ENCODE measurements at regions not wholly inside any gene's neighbourhood (a gene's known extent, or its start where the extent isn't known, plus 50 kb on each side); places are given as distances from the start of the nearest gene placed in this dataset.

GRCh38 chr3:106577241-106577640 is 708.4 kb upstream of the CBLB start:
- in situ Hi-C loops (cut with MboI; ENCODE audit: low sequenced_read_pairs) = no loop called here

- in situ Hi-C loops (cut with MboI; ENCODE audit: low sequenced_read_pairs) = no loop called here
Observed at GRCh38 chr3:106578911-106579310, 710.1 kb upstream of the CBLB start.

- in situ Hi-C loops (cut with MboI; ENCODE audit: low sequenced_read_pairs) = no loop called here
Observed at GRCh38 chr3:106582151-106582550, 713.3 kb upstream of the CBLB start.

GRCh38 chr3:106587551-106587950 is 718.7 kb upstream of the CBLB start:
- in situ Hi-C loops (cut with MboI; ENCODE audit: low sequenced_read_pairs) = no loop called here

- in situ Hi-C loops (cut with MboI; ENCODE audit: low sequenced_read_pairs) = no loop called here
Observed at GRCh38 chr3:106588739-106589138, 719.9 kb upstream of the CBLB start.

- in situ Hi-C loops (cut with MboI; ENCODE audit: low sequenced_read_pairs) = no loop called here
Observed at GRCh38 chr3:106589311-106589942, 720.6 kb upstream of the CBLB start.

- in situ Hi-C loops (cut with MboI; ENCODE audit: low sequenced_read_pairs) = no loop called here
Observed at GRCh38 chr3:106590216-106590615, 721.4 kb upstream of the CBLB start.

GRCh38 chr3:106593381-106593780 is 724.6 kb upstream of the CBLB start:
- in situ Hi-C loops (cut with MboI; ENCODE audit: low sequenced_read_pairs) = no loop called here

GRCh38 chr3:106609666-106610301 is 741.0 kb upstream of the CBLB start:
- in situ Hi-C loops (cut with MboI; ENCODE audit: low sequenced_read_pairs) = loop anchor here (25.0 kb wide), 1 partner anchor 922 kb away; no protein-coding TSS in a partner anchor

GRCh38 chr3:106610362-106610959 is 741.6 kb upstream of the CBLB start:
- in situ Hi-C loops (cut with MboI; ENCODE audit: low sequenced_read_pairs) = loop anchor here (25.0 kb wide), 1 partner anchor 923 kb away; no protein-coding TSS in a partner anchor

GRCh38 chr3:106611116-106611515 is 742.3 kb upstream of the CBLB start:
- in situ Hi-C loops (cut with MboI; ENCODE audit: low sequenced_read_pairs) = loop anchor here (25.0 kb wide), 1 partner anchor 924 kb away; no protein-coding TSS in a partner anchor

GRCh38 chr3:106611841-106612240 is 743.0 kb upstream of the CBLB start:
- in situ Hi-C loops (cut with MboI; ENCODE audit: low sequenced_read_pairs) = loop anchor here (25.0 kb wide), 1 partner anchor 925 kb away; no protein-coding TSS in a partner anchor

- in situ Hi-C loops (cut with MboI; ENCODE audit: low sequenced_read_pairs) = loop anchor here (25.0 kb wide), 1 partner anchor 929 kb away; no protein-coding TSS in a partner anchor
Observed at GRCh38 chr3:106616556-106616955, 747.7 kb upstream of the CBLB start.

- in situ Hi-C loops (cut with MboI; ENCODE audit: low sequenced_read_pairs) = loop anchor here (25.0 kb wide), 1 partner anchor 930 kb away; no protein-coding TSS in a partner anchor
Observed at GRCh38 chr3:106617276-106617675, 748.5 kb upstream of the CBLB start.

- in situ Hi-C loops (cut with MboI; ENCODE audit: low sequenced_read_pairs) = loop anchor here (25.0 kb wide), 1 partner anchor 933 kb away; no protein-coding TSS in a partner anchor
Observed at GRCh38 chr3:106620646-106621045, 751.8 kb upstream of the CBLB start.

GRCh38 chr3:106624154-106624553 is 753.1 kb upstream of the CCDC54 start:
- in situ Hi-C loops (cut with MboI; ENCODE audit: low sequenced_read_pairs) = loop anchor here (25.0 kb wide), 1 partner anchor 937 kb away; no protein-coding TSS in a partner anchor

GRCh38 chr3:106628407-106628806 is 748.8 kb upstream of the CCDC54 start:
- in situ Hi-C loops (cut with MboI; ENCODE audit: low sequenced_read_pairs) = no loop called here

GRCh38 chr3:106629215-106629832 is 747.9 kb upstream of the CCDC54 start:
- in situ Hi-C loops (cut with MboI; ENCODE audit: low sequenced_read_pairs) = no loop called here

GRCh38 chr3:106631373-106632108 is 745.7 kb upstream of the CCDC54 start:
- in situ Hi-C loops (cut with MboI; ENCODE audit: low sequenced_read_pairs) = no loop called here

GRCh38 chr3:106635271-106635670 is 742.0 kb upstream of the CCDC54 start:
- in situ Hi-C loops (cut with MboI; ENCODE audit: low sequenced_read_pairs) = no loop called here

GRCh38 chr3:106635826-106636225 is 741.4 kb upstream of the CCDC54 start:
- in situ Hi-C loops (cut with MboI; ENCODE audit: low sequenced_read_pairs) = no loop called here

Data from HL-60/S4 (cell line).